Keratinocyte (primary cell): ENCODE measurements at regions not wholly inside any gene's neighbourhood (a gene's known extent, or its start where the extent isn't known, plus 50 kb on each side); places are given as distances from the start of the nearest gene placed in this dataset.

Source experiments
- CTCF ChIP-seq, 3 experiments: IDR thresholded peaks in 1 of 3; conservative IDR thresholded peaks in 1 of 3; optimal IDR thresholded peaks in 1 of 3; 2 replicates in 2 of 3; 3 replicates in 1 of 3; pipeline versions ENCODE3 to v1.5.1; 2011; ENCODE audit warnings: low read length in 3 of 3, mild to moderate bottlenecking in 3 of 3, moderate library complexity in 2 of 3, control low read depth in 1 of 3, inconsistent platforms in 1 of 3; ENCODE audit not compliant: insufficient read depth in 2 of 3; ENCODE audit errors: extremely low read depth in 1 of 3
- EZH2 ChIP-seq: IDR thresholded peaks from one replicate; pipeline ENCODE4 v1.6.1; 2012; ENCODE audit warnings: inconsistent platforms, mild to moderate bottlenecking, low read length, moderate library complexity

DNA sequence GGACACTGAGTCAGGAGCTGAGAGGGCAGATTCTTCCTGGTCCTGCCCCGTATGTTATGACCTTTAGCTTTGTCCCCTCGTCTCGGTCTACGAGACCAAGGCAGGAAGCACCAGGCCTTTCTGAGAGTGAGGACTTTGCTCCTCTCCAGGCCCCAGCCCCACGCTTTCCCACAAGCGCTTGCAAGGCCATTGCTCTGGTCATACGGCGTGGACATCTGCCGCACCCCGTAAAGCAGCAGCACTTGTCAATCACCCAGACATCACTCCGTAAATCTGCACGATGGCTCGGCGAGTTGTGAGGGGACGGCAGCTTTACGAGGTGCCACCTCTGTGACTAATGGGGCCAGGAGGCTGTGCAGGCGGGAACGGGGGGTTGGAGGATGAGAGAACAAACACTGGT, 100.8 kb upstream of the TWIST2 start:
- no peak for TF ChIP-seq CTCF (optimal IDR thresholded peaks at IDR 0.05 in 1 of 3, IDR thresholded peaks at IDR 0.05 in 1 of 3, conservative IDR thresholded peaks at IDR 0.05 in 1 of 3; ENCODE audit: extremely low read depth in 1 of 3, insufficient read depth in 2 of 3, low read length in 3 of 3)
- TF ChIP-seq EZH2, result no peak
